ENCODE measurements at regions not wholly inside any gene's neighbourhood (a gene's known extent, or its start where the extent isn't known, plus 50 kb on each side); places are given as distances from the start of the nearest gene placed in this dataset.

DNA sequence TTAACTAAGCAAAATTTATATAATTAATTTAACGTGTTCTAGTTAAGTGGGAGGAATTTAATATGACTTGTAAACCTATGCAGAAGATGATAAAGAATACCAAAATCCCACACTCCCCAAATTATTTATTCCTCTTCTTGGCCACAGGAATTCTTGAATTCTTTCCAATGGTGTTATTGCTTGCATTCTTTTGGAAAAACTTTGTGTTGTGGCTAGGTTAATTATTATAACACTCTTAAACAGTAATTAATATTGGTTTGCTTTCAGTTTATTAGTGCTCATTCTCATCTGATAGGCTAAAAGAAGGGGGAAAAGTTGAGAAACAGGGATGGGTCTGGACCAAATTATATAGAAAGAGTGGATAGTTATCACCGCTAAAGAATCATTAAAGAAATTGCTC is 141.5 kb upstream of the PABPC4L start:
- DNase-seq (no peak), ATAC-seq (no peak)
- intact Hi-C loops (cut with micrococcal nuclease), result no loop called here

- ATAC-seq (no peak), DNase-seq (no peak)
- intact Hi-C loops (cut with micrococcal nuclease), result no loop called here
Observed at GRCh38 chr4:134337574-134337973, 136.0 kb upstream of the PABPC4L start.

- ATAC-seq (no peak), DNase-seq (no peak)
- intact Hi-C loops (cut with micrococcal nuclease), result no loop called here
Observed at GRCh38 chr4:134328741-134329140, 127.2 kb upstream of the PABPC4L start.

DNA sequence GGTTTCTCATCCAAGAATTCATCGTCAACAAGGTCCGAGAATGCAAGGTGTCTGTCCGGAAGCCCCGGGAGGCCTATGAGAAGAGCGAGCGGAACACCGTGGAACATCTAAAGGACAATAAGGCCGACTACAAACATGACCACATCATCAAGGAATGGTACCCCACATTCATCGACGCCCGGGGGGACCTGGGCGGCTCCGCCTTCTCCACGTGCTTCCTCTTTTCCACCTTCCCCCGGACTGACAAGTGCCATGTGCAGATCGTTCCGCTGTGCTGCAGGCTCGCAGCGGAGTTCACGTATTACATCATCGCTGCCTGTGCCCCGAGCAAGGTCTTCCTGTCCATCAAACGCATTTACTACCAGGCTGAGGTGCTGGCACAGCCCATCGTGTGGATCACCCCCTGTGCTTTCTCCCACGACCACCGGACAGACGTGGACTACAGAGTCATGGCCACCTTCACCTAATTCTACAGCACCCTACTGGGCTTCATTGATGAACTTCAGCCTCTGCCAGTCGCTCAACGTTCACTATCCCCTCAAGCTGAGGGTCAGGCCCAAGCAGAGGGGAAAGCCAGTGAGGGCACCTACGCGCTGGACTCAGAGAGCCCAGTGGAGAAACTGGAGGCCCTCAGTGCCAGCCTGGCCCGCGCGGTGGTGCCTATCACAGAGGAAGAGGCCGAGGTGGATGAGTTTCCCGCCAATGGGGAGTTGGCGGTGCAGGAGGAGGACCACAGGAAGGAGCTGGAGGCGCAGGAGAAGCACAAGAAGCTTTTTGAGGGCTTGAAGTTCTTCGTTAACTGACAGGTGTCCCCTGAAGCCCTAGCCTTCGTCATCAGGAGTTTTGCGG is 125.9 kb upstream of the PABPC4L start:
- no peak for ATAC-seq
- no peak for DNase-seq
- intact Hi-C loops (cut with micrococcal nuclease), result no loop called here

GRCh38 chr4:134326866-134327265 is 125.3 kb upstream of the PABPC4L start:
- intact Hi-C loops (cut with micrococcal nuclease), result no loop called here
- no peak for ATAC-seq
- DNase-seq, result no peak

DNA sequence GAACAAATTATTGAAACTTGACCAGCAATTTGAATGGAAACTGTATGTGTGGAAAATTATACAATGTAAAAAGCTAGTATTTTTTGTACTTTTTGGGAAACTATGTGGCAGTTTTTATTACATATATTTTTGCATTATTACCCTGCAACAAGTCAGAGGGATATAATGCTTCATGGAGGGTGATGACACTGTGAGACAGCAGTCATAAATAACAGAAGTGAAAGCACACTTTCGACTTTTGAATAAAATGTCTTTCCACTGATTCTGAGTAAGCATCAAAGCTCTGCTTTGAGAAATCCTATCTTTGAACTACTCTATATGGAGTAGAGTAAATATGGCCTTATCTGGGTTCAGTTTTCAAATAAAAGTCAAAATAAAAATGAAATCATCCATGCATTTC is 122.6 kb upstream of the PABPC4L start:
- no peak for DNase-seq
- intact Hi-C loops (cut with micrococcal nuclease), result no loop called here
- ATAC-seq, result no peak

DNA sequence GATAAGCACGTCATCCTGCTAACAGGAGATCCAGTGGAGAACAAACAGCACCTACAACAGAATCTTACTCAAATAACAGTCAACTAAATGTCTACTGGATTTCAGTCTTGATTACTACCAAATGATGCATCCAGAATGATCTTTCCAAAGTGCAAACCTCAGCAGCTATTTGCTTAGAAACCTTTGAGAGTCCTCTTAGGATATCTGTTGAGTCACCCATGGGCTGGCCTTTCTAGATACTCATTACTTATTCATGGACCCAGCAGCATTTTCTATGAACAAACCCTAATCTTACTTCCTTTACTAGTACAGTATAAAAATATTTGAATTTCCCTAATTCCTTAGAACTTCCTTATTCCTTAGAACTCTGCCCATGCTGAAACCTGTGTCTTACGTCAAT is 118.5 kb upstream of the PABPC4L start:
- intact Hi-C loops (cut with micrococcal nuclease), result no loop called here
- ATAC-seq (no peak), DNase-seq (no peak)

- ATAC-seq (no peak), DNase-seq (no peak)
- intact Hi-C loops (cut with micrococcal nuclease), result no loop called here
Observed at GRCh38 chr4:134313591-134313990, 112.0 kb upstream of the PABPC4L start.

DNA sequence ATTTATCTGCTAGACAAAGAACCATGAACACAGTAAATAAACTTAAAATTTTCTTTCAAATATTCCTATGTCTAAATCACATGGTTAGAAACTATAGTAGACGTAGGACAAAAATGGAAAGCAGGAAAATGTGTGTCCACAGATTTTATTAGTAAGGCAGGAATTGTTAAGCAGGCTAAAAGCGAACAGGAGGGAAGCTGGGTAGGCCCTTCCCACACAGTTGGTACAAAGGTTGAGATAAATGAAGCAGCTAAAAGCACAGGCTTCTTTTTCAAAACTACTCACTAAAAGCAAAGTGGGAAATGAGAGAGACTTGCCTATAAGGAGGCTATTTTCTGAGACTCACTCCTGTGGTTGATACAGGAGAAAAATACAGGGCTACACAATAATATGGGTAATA is 108.1 kb upstream of the PABPC4L start:
- no peak for ATAC-seq
- intact Hi-C loops (cut with micrococcal nuclease), result no loop called here

GRCh38 chr4:134308910-134309309 is 107.3 kb upstream of the PABPC4L start:
- intact Hi-C loops (cut with micrococcal nuclease), result no loop called here
- DNase-seq (no peak), ATAC-seq (no peak)

More for the DNA sequence above, 108.1 kb upstream of the PABPC4L start:
- DNase-seq, result no peak

DNA sequence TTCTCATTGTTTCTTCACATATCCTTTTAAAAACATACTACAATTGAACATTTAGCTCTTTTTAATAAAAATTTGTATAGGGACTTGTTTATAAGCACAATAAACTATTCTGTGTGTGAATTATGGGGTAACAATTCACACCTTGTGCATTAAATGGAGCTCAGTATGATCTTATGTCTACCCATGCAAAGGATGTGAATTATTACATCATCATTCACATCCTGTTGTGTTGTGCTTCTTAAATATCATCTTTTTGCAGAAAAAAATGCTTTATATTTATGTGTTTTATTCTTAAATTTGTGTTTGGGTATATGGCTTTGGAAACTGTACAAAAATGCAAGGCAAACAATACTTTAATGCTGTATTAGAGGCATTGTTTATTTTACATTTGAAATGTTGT is 96.7 kb upstream of the PABPC4L start:
- DNase-seq, result no peak
- intact Hi-C loops (cut with micrococcal nuclease), result no loop called here
- ATAC-seq, result no peak

GRCh38 chr4:134297765-134298164 is 96.2 kb upstream of the PABPC4L start:
- DNase-seq (no peak), ATAC-seq (no peak)
- intact Hi-C loops (cut with micrococcal nuclease), result no loop called here

GRCh38 chr4:134282680-134283079 is 81.1 kb upstream of the PABPC4L start:
- intact Hi-C loops (cut with micrococcal nuclease), result no loop called here
- DNase-seq (no peak), ATAC-seq (no peak)

DNA sequence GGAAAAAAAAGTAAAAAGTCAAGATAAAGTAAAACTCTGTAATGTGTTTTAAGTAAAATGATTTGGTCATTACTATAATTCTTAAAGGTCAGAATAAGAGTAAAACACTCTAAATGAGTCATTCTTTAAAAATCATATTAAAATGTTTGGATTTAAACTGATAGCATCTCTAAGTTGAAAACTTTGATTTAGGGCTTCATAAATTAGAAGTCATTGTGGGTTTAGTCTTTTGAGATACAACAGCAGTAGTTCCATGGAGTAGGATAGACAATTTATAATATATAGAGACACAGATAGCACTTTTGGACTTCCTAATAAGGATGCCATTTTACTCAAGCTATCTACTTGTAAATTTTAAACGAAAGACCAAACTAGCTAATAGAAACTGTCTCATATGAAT is 77.1 kb upstream of the PABPC4L start:
- DNase-seq, result no peak
- intact Hi-C loops (cut with micrococcal nuclease), result no loop called here
- ATAC-seq, result no peak

GRCh38 chr4:134276476-134276875 is 74.9 kb upstream of the PABPC4L start:
- DNase-seq (no peak), ATAC-seq (no peak)
- intact Hi-C loops (cut with micrococcal nuclease), result no loop called here

- ATAC-seq (no peak), DNase-seq (no peak)
- intact Hi-C loops (cut with micrococcal nuclease), result no loop called here
Observed at GRCh38 chr4:134260126-134260525, 58.5 kb upstream of the PABPC4L start.

Data from left ventricle myocardium superior (tissue), 1 donor.